DND-41 (cell line): ENCODE measurements at regions not wholly inside any gene's neighbourhood (a gene's known extent, or its start where the extent isn't known, plus 50 kb on each side); places are given as distances from the start of the nearest gene placed in this dataset.

ENCODE experiments used
- CTCF ChIP-seq: IDR thresholded peaks from 2 replicates; pipeline ENCODE4 v1.5.1; 2012; ENCODE audit warnings: borderline replicate concordance, low read length, moderate library complexity, mild to moderate bottlenecking; ENCODE audit not compliant: poor library complexity, severe bottlenecking; ENCODE audit errors: extremely low read depth
- EZH2 ChIP-seq: IDR thresholded peaks from 3 replicates; pipeline ENCODE4 v1.6.1; 2012; ENCODE audit warnings: borderline replicate concordance, low read depth, mild to moderate bottlenecking, moderate library complexity, low read length, inconsistent platforms; ENCODE audit not compliant: severe bottlenecking

- TF ChIP-seq CTCF: no peak
- no peak for TF ChIP-seq EZH2
These were observed 1634.3 kb upstream of the ADGRL3 start for GRCh38 chr4:59565836-59566235.
